ENCODE measurements at regions not wholly inside any gene's neighbourhood (a gene's known extent, or its start where the extent isn't known, plus 50 kb on each side); places are given as distances from the start of the nearest gene placed in this dataset.
"Not testable (repeated sequence)": the region's sequence is repeated elsewhere in the genome, so short reads cannot be mapped to it uniquely, and the experiment has no call there.

DNA sequence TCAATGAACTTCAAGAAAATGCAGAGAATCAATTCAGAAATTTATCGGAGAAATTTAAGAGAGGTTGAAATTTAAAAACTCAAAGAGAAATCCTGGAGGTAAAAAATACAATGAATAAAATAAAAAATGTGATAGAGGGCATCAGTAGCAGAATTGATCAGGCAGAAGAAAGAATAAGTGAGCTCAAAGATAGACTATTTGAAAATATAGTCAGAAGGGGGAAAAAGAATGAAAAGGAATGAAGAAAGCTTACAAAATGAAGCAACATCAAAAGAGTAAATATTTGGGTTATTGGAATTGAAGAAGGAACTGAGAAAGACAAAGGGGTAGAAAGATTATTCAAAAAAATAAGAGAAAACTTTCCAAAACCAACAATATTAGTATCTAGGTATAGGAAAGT, 291.4 kb downstream of the SH2D4B start:
- TF ChIP-seq SIN3A (IDR thresholded peaks at IDR 0.05; ENCODE audit: borderline replicate concordance, insufficient read depth, low read depth, low read length) (no peak), POLR2AphosphoS5 (IDR thresholded peaks at IDR 0.05; ENCODE audit: low read depth, low read length) (no peak), REST (IDR thresholded peaks at IDR 0.05; ENCODE audit: insufficient read depth in 1 of 2, low read depth in 2 of 2, low read length in 1 of 2) (no peak), TCF7L2 (IDR thresholded peaks at IDR 0.05; ENCODE audit: low read depth, low read length) (no peak)
- TF ChIP-seq, protein P1, sequence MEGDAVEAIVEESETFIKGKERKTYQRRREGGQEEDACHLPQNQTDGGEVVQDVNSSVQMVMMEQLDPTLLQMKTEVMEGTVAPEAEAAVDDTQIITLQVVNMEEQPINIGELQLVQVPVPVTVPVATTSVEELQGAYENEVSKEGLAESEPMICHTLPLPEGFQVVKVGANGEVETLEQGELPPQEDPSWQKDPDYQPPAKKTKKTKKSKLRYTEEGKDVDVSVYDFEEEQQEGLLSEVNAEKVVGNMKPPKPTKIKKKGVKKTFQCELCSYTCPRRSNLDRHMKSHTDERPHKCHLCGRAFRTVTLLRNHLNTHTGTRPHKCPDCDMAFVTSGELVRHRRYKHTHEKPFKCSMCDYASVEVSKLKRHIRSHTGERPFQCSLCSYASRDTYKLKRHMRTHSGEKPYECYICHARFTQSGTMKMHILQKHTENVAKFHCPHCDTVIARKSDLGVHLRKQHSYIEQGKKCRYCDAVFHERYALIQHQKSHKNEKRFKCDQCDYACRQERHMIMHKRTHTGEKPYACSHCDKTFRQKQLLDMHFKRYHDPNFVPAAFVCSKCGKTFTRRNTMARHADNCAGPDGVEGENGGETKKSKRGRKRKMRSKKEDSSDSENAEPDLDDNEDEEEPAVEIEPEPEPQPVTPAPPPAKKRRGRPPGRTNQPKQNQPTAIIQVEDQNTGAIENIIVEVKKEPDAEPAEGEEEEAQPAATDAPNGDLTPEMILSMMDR (IDR thresholded peaks at IDR 0.05) = no peak
- POLR2A ChIA-PET = no interaction called here
- Histone ChIP-seq H3K27me3 (ENCODE audit: control insufficient read depth, insufficient read depth, low read length) (no peaks in the 10 kb centered on the region), H3K36me3 (ENCODE audit: control insufficient read depth, insufficient read depth, low read length) (no peaks in the 10 kb centered on the region), H3K4me1 (ENCODE audit: control insufficient read depth, insufficient read depth, low read length) (no peaks in the 10 kb centered on the region), H3K27ac (ENCODE audit: low read length) (no peak overlapping the region), H3K4me3 (ENCODE audit: low read depth in 2 of 2, low read length in 2 of 2) (no peak overlapping the region), H3K9me3 (ENCODE audit: control insufficient read depth, insufficient read depth, low read depth, low read length) (peaks cover 10% of the 10 kb centered on the region; the same call in 1 of the 2 replicates)
- DNase-seq (ENCODE audit: low read depth, low spot score) (no peak), ATAC-seq (no peak)
- CTCF ChIA-PET = no interaction called here
- BruUV-seq (replicated peaks) = no TSS peak
- in situ Hi-C loops (cut with HindIII; ENCODE audit: low pct_unique_long_range_greater_than_20kb, low sequenced_read_pairs) (no loop called here), intact Hi-C loops (cut with micrococcal nuclease; ENCODE audit: unreplicated experiment) (no loop called here)

- intact Hi-C loops (cut with micrococcal nuclease; ENCODE audit: unreplicated experiment) (no loop called here), in situ Hi-C loops (cut with HindIII; ENCODE audit: low pct_unique_long_range_greater_than_20kb, low sequenced_read_pairs) (no loop called here)
- DNase-seq (ENCODE audit: low read depth, low spot score) = no peak
- no TSS peak for BruUV-seq (replicated peaks)
- H3K36me3 ChIP-seq (ENCODE audit: control insufficient read depth, insufficient read depth, low read length) = no peaks in the 10 kb centered on the region
- H3K4me1 ChIP-seq (ENCODE audit: control insufficient read depth, insufficient read depth, low read length) = no peaks in the 10 kb centered on the region
- CTCF ChIA-PET = no interaction called here
- TF ChIP-seq TCF7L2 (IDR thresholded peaks at IDR 0.05; ENCODE audit: low read depth, low read length) (no peak), REST (IDR thresholded peaks at IDR 0.05; ENCODE audit: insufficient read depth in 1 of 2, low read depth in 2 of 2, low read length in 1 of 2) (no peak), SIN3A (IDR thresholded peaks at IDR 0.05; ENCODE audit: borderline replicate concordance, insufficient read depth, low read depth, low read length) (no peak), POLR2AphosphoS5 (IDR thresholded peaks at IDR 0.05; ENCODE audit: low read depth, low read length) (no peak)
- TF ChIP-seq, protein P1 (IDR thresholded peaks at IDR 0.05) = no peak
- POLR2A ChIA-PET = no interaction called here
- no peak overlapping the region for H3K27ac ChIP-seq (ENCODE audit: low read length)
- ATAC-seq = no peak
- no peak overlapping the region for H3K4me3 ChIP-seq (ENCODE audit: low read depth in 2 of 2, low read length in 2 of 2)
- no peaks in the 10 kb centered on the region for H3K27me3 ChIP-seq (ENCODE audit: control insufficient read depth, insufficient read depth, low read length)
- peaks cover 10% of the 10 kb centered on the region; the same call in 1 of the 2 replicates for H3K9me3 ChIP-seq (ENCODE audit: control insufficient read depth, insufficient read depth, low read depth, low read length)
Measured at GRCh38 chr10:80829562-80829961, 291.9 kb downstream of the SH2D4B start.

DNA sequence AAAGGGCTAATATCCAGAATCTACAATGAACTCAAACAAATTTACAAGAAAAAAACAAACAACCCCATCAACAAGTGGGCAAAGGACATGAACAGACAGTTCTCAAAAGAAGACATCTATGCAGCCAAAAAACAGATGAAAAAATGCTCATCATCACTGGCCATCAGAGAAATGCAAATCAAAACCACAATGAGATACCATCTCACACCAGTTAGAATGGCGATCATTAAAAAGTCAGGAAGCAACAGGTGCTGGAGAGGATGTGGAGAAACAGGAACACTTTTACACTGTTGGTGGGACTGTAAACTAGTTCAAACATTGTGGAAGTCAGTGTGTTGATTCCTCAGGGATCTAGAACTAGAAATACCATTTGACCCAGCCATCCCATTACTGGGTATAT, 295.0 kb downstream of the SH2D4B start:
- in situ Hi-C loops (cut with HindIII; ENCODE audit: low pct_unique_long_range_greater_than_20kb, low sequenced_read_pairs); H3K27ac ChIP-seq (ENCODE audit: low read length); H3K9me3 ChIP-seq (ENCODE audit: control insufficient read depth, insufficient read depth, low read depth, low read length); ATAC-seq; H3K4me1 ChIP-seq (ENCODE audit: control insufficient read depth, insufficient read depth, low read length); H3K4me3 ChIP-seq (ENCODE audit: low read depth in 2 of 2, low read length in 2 of 2); POLR2A ChIA-PET; DNase-seq (ENCODE audit: low read depth, low spot score); CTCF ChIA-PET; intact Hi-C loops (cut with micrococcal nuclease; ENCODE audit: unreplicated experiment); H3K36me3 ChIP-seq (ENCODE audit: control insufficient read depth, insufficient read depth, low read length); H3K27me3 ChIP-seq (ENCODE audit: control insufficient read depth, insufficient read depth, low read length); BruUV-seq (replicated peaks): not testable (repeated sequence)

Measured in Panc1 (cell line).